NAMALWA (cell line): ENCODE measurements at regions not wholly inside any gene's neighbourhood (a gene's known extent, or its start where the extent isn't known, plus 50 kb on each side); places are given as distances from the start of the nearest gene placed in this dataset.

ENCODE experiments used
- DNase-seq: peaks from one replicate; pipeline ENCODE4 v3.0.0-alpha.2; 2015; ENCODE audit warnings: low spot score

GRCh38 chr13:34247596-34247995 is 429.6 kb downstream of the RFC3 start:
- no peak for DNase-seq

GRCh38 chr13:34249546-34250039 is 431.6 kb downstream of the RFC3 start:
- no peak for DNase-seq

GRCh38 chr13:34250151-34250670 is 432.3 kb downstream of the RFC3 start:
- DNase-seq = no peak

GRCh38 chr13:34254366-34254765 is 436.4 kb downstream of the RFC3 start:
- DNase-seq = no peak

- no peak for DNase-seq
Observed at GRCh38 chr13:34255711-34256110, 437.8 kb downstream of the RFC3 start.

- DNase-seq = peak; percentile 4
Observed at GRCh38 chr13:34256236-34256635, 438.3 kb downstream of the RFC3 start.

DNA sequence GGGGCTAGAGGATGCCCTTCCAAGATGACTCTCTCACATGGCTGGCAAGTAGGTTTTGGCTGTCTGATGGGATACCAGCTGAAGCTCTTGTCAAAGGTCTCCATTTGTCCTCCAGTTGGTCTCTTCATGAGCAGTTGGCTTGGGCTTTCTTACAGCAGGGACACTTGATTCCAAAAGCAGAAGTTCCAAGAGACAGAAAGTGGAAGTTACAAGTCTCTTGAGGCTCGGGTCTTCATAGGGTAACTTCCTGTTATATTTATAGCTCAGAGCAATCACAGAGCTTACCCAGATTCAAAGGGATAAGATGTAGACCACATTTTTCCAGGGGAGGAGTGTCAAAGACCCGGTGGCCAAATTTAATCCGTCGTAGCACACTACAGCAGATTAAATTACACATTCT is 440.0 kb downstream of the RFC3 start:
- peak; percentile 68 for DNase-seq

DNA sequence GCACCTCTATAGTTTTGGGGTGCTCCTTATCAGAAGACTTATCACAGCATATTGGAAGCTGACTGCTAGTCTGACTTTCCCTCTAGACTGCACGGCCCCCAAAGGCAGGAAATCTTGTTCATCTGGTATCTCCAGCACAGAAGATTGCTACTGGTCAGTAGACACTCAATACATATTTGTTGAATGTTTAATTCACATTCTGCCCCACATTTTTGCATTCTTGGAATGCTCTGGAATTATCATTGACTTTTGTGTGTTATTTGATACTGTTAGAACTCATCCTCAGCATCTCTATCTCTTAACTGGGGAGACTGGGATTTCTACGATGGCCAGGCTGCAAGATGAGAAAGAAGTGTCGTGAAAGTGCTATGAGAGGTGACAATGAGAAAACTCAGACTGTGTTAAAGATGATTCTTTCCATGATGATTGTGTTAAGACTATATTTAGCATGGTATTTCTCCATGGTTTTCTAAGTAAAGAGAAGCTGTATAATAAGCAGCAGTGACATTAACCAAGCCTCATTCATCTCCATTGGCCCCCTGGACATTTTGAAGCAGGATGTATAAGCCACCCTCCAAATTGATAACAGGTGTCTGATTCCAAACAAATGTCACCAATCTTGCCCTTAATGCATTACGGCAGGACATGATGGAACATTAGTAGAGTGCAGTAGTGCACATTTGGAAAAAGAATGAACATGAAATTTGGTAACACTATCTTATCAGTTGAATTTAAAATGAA is 440.9 kb downstream of the RFC3 start:
- no peak for DNase-seq

DNA sequence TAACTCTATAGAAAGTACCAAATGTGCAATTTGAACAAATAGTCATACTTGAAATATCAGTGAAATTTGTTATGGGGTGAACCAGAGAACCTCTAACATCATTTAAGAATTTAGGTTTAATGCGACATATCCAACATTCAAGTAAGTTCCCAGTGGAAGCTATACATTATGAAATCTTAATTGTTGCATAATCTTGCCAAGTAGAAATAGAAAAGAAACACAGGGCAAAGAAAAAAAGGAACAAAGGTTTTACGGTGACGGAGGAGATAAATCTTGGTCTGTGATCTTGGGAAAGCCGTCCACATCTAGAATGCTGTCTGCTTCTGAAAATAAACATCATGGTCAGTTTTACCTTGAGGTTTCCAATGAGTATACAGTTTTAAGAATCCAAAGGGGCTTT is 445.7 kb downstream of the RFC3 start:
- DNase-seq = no peak

DNA sequence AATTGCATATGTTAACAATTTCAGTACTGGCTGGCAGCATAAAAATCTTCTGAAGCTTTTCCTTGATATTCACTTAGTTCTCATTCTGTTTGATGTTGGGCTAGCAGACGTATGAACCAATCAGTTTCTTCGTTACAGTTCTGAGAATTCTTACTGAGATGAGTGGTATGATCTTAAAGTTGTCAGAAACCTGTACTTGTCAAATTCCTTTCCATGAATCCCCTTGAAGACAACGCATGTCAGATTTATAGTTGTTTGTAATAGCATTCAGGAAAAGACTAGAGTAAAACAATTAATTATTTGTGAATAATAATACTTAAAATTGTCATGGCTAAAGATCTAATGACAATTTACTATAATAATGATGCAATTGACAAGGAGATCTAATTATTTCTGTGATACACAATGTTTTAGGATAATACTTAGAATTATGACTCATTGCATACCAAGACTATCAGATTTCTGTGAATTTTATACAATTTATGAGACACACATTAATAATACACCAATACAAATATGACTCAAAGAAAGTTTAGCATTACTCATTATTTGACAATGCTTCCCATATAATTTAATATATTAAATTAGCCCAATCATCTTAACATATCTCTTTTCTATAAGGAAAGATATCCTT is 447.2 kb downstream of the RFC3 start:
- no peak for DNase-seq

DNA sequence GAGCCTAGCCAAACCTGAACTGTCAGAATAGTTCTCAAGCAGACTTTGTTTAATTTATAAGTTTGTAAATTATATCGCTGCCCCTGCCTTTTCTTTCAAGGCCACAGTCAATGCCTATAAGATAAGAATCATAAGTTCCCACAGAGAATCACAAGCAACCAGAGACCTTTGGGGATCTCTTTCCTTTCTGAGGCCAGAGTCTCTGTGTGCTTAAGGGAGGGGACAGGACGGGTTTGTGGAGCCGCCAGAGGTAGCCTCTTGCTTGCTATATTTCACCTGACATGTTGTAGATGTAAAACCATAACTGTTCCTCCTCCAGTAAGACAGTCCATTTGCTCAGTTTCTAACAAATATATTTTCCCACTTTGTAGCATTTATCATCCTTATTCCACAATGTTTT is 458.8 kb downstream of the RFC3 start:
- DNase-seq = no peak

DNA sequence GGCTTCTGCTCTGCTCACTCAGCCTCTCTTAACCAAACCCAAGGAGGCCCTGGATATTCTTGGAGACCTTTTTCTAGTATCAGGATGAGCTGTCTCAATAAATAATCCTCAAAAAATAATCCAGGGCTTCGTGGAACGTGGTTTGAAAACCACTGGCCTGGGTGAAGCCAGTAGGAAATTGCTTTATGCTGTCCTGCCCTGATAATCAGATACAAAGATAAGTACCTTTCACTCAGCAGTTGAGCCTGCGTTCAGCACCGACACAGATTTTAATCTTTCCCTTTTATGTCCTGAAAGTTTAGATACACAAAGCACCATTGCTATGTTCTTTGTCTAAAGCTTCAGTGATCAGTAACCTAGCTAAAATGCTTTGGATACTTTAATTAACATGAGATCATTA is 460.0 kb downstream of the RFC3 start:
- no peak for DNase-seq

GRCh38 chr13:34278780-34279179 is 460.8 kb downstream of the RFC3 start:
- no peak for DNase-seq

DNA sequence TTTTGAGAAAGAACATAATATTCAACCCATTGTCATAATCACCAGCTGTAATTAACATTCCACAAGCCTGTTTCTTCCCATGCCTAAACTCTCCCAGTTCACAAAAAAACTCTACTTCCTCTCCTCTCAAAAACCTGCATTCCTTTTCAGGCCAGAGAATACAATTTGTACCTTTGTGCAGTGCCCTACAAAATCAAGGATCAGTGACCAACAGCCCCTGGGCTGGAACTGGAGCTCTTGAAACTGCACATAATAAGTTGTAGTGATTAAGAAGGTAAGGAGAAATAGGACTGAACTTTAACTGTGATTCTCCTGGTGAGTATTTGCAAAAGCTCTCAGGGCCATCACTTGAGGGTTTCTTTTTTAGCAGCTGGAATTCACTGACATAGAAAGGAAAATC is 472.7 kb downstream of the RFC3 start:
- no peak for DNase-seq

GRCh38 chr13:34294483-34295129 is 476.7 kb downstream of the RFC3 start:
- no peak for DNase-seq

DNA sequence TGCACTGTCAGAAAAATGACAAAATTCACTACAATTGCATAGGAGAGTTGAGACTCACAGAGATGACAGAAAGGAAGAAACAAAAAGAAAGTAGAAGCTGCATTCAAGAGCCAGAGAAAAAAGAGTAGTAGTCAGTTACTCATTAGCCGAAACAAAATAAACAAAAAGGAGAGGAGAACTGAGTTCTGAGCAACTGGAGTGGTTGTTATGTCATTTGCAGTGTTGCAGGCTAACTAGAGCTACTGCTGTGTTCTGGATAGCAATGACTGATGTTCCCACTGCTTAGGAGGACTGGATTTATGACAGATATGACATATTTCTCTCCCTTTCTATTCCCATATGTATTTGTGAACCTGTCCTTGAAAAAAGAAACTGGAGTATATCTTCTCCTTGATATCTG is 482.6 kb downstream of the RFC3 start:
- no peak for DNase-seq

- no peak for DNase-seq
Observed at GRCh38 chr13:34302596-34302995, 484.6 kb downstream of the RFC3 start.

DNA sequence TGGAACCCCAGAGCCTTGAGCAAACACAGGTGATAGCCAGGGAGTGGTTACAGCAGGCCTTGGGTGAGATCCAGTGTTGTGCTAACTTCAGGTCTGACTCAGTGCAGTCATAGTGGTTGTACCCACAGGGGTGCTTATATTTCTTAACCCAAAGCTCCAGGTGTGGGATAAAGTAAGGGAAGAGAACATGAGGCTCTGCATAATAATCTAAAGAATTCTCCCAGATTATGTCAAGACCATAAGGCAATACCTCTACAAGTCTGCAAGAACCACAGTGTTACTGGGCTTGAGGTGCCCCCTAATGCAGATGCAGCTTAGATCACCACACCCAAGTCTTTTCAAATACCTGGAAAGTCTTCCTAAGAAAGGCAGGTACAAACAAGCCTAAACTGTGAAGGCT is 485.4 kb downstream of the RFC3 start:
- no peak for DNase-seq

DNA sequence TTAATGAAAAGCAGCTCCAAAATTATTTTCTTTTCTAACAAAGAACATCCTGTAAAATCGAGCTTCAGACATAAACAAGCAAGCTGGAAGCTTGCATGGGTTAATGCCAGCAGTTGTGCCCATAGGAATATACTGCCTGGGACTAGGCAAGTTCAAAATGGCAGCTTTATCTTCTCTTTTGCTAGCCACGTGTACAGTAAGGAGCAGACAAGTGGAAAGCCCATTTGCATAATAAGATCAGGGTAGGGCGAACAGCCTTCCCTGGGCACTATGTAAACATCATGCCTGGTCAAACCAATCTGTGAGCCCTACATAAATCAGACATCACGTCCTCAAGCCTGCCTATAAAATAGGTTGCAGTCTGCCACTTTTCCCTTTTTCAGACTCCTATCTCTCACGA is 489.7 kb downstream of the RFC3 start:
- DNase-seq = no peak

DNA sequence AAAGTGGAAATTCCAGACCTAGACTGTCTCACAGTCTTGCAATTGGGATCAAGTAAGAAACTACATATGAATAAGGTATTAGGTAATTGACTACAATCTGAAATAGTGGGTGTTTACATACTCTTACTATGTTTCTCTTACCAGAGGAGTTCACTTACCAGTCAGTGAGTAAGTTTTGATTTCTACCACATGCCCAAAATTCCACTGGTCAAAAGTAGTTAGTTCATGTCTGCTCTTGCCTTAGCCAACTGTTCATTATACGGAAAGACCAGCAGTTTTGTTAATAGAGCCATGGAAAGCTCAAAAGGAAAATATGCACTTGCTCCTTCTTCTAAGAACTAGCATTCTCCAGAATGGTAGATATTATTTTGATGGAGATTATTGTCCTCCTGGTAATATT is 490.8 kb downstream of the RFC3 start:
- DNase-seq = no peak

DNA sequence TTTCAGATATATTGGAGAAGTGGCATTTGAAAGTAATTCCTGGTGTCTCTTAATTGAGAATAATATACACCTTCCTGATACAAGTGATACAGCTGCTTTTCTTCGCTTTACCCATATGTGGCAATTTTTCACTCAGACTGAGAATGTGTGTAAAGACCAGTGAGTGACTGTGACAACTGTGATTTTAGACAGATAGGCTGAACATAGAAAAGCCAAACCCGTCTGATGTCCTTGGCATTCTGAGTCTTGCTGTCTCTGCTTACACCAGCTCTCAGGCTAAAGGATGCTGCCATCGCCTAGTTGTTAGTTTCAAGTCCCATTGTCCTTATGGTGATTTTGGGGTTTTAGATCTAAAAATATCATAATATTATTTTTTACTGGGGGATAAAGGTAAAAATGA is 492.6 kb downstream of the RFC3 start:
- no peak for DNase-seq

GRCh38 chr13:34311251-34311650 is 493.3 kb downstream of the RFC3 start:
- no peak for DNase-seq

DNA sequence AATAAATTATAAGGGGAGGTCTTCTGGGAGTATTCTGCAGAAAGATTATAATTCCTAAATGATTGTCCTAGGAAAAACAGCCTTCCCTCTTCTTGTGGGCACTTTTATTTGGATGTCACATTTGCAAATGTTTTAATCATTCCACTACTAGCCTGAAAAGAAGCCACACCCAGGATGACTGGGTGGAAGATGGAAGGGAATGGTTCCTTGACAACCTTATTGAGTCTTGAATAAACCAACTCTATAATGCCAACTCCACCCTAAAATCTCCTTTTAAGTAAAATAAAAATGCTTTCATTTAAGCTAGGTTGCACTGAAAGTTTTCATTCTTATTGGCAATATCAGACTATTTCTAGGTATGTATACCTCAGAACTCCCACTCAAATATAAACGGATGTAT is 494.6 kb downstream of the RFC3 start:
- no peak for DNase-seq
